Epithelial cell of esophagus (primary cell): ENCODE measurements at regions not wholly inside any gene's neighbourhood (a gene's known extent, or its start where the extent isn't known, plus 50 kb on each side); places are given as distances from the start of the nearest gene placed in this dataset.
"Not testable (repeated sequence)": the region's sequence is repeated elsewhere in the genome, so short reads cannot be mapped to it uniquely, and the experiment has no call there.

Experiments used
- DNase-seq: peaks from one replicate; pipeline ENCODE4 v3.0.0; 2010; ENCODE audit warnings: low read depth
- H3K4me3 ChIP-seq: 2 replicates; pipeline ENCODE4 v1.5.1; 2011; ENCODE audit warnings: mild to moderate bottlenecking, low read length, control low read depth
- CTCF ChIP-seq: IDR thresholded peaks from 2 replicates; pipeline ENCODE4 v1.5.1; 2011; ENCODE audit warnings: low read depth, mild to moderate bottlenecking, low read length, control low read depth, inconsistent platforms; ENCODE audit not compliant: insufficient read depth; ENCODE audit errors: missing control alignments

GRCh38 chr2:228447266-228447915, 265.9 kb upstream of the SPHKAP start:
- DNase-seq: no peak
- TF ChIP-seq CTCF: no peak
- no peak overlapping the region for H3K4me3 ChIP-seq

- TF ChIP-seq CTCF: no peak
- no peak for DNase-seq
- no peak overlapping the region for H3K4me3 ChIP-seq
These were observed 265.2 kb upstream of the SPHKAP start for GRCh38 chr2:228446734-228447133.

DNA sequence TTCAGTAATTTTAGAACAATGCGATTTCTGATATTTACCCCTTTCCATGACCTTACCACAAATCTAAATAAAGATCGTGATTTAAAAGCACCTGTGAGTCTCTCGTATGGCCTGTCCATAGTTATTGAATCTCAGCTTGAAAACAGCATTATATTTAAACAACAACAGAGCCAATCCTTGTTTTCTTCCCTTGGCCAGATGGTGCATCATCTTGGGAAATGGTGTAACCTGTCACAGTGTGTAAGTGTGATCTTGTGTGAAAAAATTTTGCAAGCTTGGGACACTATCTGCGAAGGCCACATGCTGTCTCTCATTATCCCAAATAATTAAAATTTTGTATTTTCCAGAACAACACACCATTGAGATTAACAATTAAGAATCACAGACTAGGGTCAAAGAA, 262.7 kb upstream of the SPHKAP start:
- H3K4me3 ChIP-seq: no peak overlapping the region
- no peak for TF ChIP-seq CTCF
- no peak for DNase-seq

DNA sequence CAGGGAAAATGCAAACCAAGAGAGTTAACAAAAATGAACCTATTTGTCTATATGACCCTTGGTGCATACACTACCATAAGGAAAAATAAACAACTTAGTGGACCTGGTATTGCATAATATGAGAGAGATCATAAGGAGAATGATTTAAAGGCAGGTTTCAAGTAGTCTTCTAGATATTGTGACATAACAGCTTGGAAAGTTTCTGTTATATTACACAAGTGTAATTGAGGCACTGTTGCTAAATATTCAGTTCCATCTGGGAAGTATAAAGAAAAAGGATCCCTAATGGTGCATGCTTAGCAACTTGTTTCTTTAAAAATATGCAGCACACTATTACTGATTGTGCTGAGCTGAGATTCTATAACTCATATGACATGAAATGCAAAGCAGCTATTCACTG, 252.2 kb upstream of the SPHKAP start:
- no peak for DNase-seq
- TF ChIP-seq CTCF: no peak
- H3K4me3 ChIP-seq: no peak overlapping the region

GRCh38 chr2:228432116-228432515, 250.6 kb upstream of the SPHKAP start:
- no peak for TF ChIP-seq CTCF
- H3K4me3 ChIP-seq: no peak overlapping the region
- no peak for DNase-seq

DNA sequence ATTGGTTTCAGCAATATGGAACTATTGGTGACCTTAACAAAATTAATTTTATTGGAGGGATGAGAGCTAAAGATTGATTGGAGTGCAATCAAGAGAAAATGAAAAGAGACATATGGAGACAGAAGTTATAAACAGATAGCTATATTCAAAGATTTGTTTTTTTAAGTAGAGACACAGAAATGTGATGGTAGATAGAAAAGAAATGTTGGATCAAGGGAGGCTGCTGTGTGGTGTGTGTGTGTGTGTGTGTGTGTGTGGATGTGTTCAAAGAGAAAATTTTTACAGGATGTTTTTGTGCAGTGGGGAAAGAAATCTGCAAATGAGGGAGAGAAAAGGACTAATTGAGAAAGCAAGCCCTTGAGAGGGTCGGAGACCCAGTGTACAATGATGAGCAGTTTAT, 249.5 kb upstream of the SPHKAP start:
- TF ChIP-seq CTCF: no peak
- no peak for DNase-seq
- no peak overlapping the region for H3K4me3 ChIP-seq

DNA sequence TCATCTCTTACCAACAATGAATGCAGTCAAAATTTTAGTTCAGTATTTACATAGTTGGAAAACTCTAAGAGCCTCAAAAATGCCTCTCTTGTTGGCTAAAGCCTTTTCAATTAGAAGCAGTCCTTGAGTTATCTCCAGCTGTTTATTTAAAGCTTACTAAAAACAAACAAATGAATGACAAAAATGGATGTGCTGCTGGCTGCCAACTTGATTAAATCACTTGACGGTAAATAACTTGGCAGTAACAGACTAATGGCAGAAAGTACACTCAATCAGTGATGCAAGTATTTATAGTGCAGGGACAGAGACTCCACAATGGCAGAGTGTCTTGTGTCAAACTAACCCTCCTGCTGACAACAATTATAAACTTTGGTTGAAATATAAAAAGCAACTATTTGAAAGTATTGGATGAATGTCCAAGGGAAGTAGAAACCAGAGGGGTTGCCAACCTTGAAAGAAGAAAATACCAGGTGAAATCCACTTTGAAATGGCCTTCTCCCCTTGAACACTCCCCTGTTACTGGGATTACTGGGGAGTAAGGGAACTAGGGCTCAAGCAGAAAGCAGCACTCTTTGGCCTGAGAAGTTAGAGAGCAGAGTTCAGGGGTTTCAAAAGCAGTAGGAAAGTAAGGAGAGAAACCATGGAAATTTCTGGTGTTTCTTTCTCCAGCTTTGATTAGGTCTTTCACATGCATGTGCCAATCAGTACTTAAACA, 245.2 kb upstream of the SPHKAP start:
- no peak overlapping the region for H3K4me3 ChIP-seq
- no peak for DNase-seq
- no peak for TF ChIP-seq CTCF

GRCh38 chr2:228425411-228426060, 244.0 kb upstream of the SPHKAP start:
- H3K4me3 ChIP-seq, DNase-seq: not testable (repeated sequence)
